OCI-LY7 (cell line): ENCODE measurements at regions not wholly inside any gene's neighbourhood (a gene's known extent, or its start where the extent isn't known, plus 50 kb on each side); places are given as distances from the start of the nearest gene placed in this dataset.

Source experiments
- BruUV-seq: library from RNA; stranded (reverse); fragments of 400-500 nt; replicated peaks from 2 replicates; lab custom pipeline; 2021; lab: Mats Ljungman, UMichigan
- CTCF ChIA-PET: fragments of 300-600 bp; sonication (Branson Sonifier 250); formaldehyde crosslinking; loops from one replicate; lab custom pipeline; 2022; ENCODE audit warnings: antibody characterized with exemption; ENCODE audit not compliant: unreplicated experiment; lab: Charles Lee
- POLR2A ChIA-PET: fragments of 300-600 bp; sonication (Branson Sonifier 250); formaldehyde crosslinking; loops from one replicate; lab custom pipeline; 2022; ENCODE audit warnings: antibody characterized with exemption; lab: Charles Lee
- DNase-seq: peaks from one replicate; pipeline ENCODE4 v3.0.0-alpha.2; 2015; ENCODE audit warnings: low spot score
- H2AFZ ChIP-seq: fragments of 200-600 bp; sonication (generic), shearing (Covaris generic); 2 replicates; pipeline ENCODE4 v1.6.1; 2014; ENCODE audit warnings: mild to moderate bottlenecking, antibody characterized with exemption, low read length, moderate library complexity
- H3K27ac ChIP-seq: fragments of 200-600 bp; sonication (generic); 2 replicates; pipeline ENCODE4 v1.5.1; 2014; ENCODE audit warnings: mixed run types, low read depth, mild to moderate bottlenecking, moderate library complexity, low read length, inconsistent platforms; ENCODE audit not compliant: poor library complexity, severe bottlenecking
- H3K36me3 ChIP-seq: fragments of 200-600 bp; sonication (generic); 2 replicates; pipeline ENCODE4 v1.6.1; 2014; ENCODE audit warnings: mild to moderate bottlenecking, antibody characterized with exemption, low read length, moderate library complexity, mixed read lengths; ENCODE audit not compliant: insufficient read depth
- H3K4me1 ChIP-seq: fragments of 200-600 bp; sonication (generic); 2 replicates; pipeline ENCODE4 v1.5.1; 2014; ENCODE audit warnings: mild to moderate bottlenecking, low read length; ENCODE audit not compliant: insufficient read depth, poor library complexity, severe bottlenecking
- H3K4me2 ChIP-seq: fragments of 200-600 bp; sonication (generic); 2 replicates; pipeline ENCODE4 v1.6.1; 2014; ENCODE audit warnings: mild to moderate bottlenecking, low read length
- H3K4me3 ChIP-seq: fragments of 200-600 bp; sonication (generic); 2 replicates; pipeline ENCODE4 v1.5.1; 2014; ENCODE audit warnings: mild to moderate bottlenecking, low read depth, low read length; ENCODE audit not compliant: poor library complexity, severe bottlenecking
- H3K79me2 ChIP-seq: fragments of 200-600 bp; sonication (generic); 2 replicates; pipeline ENCODE4 v1.6.1; 2016; ENCODE audit warnings: low read depth, mild to moderate bottlenecking, low read length, moderate library complexity, mixed read lengths; ENCODE audit not compliant: insufficient read depth
- H3K9me2 ChIP-seq: fragments of 200-600 bp; sonication (generic); 2 replicates; pipeline ENCODE4 v1.6.1; 2016; ENCODE audit warnings: mild to moderate bottlenecking, low read length, mixed read lengths; ENCODE audit not compliant: insufficient read depth
- H3K9me3 ChIP-seq: fragments of 200-600 bp; sonication (generic); 2 replicates; pipeline ENCODE4 v1.6.1; 2014; ENCODE audit warnings: mild to moderate bottlenecking, mixed run types, low read length, mixed read lengths
- H4K20me1 ChIP-seq: fragments of 200-600 bp; sonication (generic); 2 replicates; pipeline ENCODE4 v1.6.1; 2014; ENCODE audit warnings: mild to moderate bottlenecking, antibody characterized with exemption, low read length, moderate library complexity, mixed read lengths; ENCODE audit not compliant: insufficient read depth
- EZH2phosphoT487 ChIP-seq: fragments of 200-600 bp; sonication (generic); IDR thresholded peaks from 2 replicates; pipeline ENCODE4 v1.6.1; 2018; ENCODE audit warnings: low read depth, borderline replicate concordance, mild to moderate bottlenecking, mixed run types, antibody characterized with exemption, low read length, moderate library complexity, mixed read lengths
- intact Hi-C: fragments of 100-400 bp; cut with micrococcal nuclease; formaldehyde crosslinking; loops from one replicate; pipeline ENCODE4 v1.10.0; 2022; ENCODE audit not compliant: unreplicated experiment
- TF ChIP-seq, protein P1 (sequence below): fragments of 200-600 bp; sonication (generic); conservative IDR thresholded peaks from 2 replicates; pipeline ENCODE4 v1.5.1; 2014; ENCODE audit warnings: mild to moderate bottlenecking, antibody characterized with exemption, low read length, moderate library complexity, mixed read lengths

DNA sequence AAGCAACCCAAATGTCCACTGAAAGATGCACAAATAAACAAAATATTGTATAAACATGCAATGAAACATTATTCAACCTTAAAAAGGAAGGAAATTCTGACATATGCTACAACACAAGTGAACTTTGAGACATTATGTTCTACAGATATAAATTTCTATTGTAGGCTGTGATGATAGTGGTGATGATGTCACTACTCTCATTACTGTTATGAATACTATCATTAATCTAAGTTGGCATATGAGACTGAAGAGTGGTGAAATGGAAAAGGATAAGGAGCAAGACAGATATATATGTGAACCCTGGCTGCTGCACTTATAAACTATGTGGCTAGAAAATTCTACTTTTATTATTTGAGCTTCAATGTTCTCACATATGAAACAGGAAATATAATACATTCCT lies 360.2 kb downstream of the TFAP2A start:
- no TSS peak for BruUV-seq
- POLR2A ChIA-PET, result no interaction called here
- CTCF ChIA-PET, result no interaction called here
- H4K20me1 ChIP-seq, result no peaks in the 10 kb centered on the region
- no peaks in the 10 kb centered on the region for H3K9me3 ChIP-seq
- H3K27ac ChIP-seq, result no peak overlapping the region
- H3K79me2 ChIP-seq, result no peaks in the 10 kb centered on the region
- TF ChIP-seq, protein P1, sequence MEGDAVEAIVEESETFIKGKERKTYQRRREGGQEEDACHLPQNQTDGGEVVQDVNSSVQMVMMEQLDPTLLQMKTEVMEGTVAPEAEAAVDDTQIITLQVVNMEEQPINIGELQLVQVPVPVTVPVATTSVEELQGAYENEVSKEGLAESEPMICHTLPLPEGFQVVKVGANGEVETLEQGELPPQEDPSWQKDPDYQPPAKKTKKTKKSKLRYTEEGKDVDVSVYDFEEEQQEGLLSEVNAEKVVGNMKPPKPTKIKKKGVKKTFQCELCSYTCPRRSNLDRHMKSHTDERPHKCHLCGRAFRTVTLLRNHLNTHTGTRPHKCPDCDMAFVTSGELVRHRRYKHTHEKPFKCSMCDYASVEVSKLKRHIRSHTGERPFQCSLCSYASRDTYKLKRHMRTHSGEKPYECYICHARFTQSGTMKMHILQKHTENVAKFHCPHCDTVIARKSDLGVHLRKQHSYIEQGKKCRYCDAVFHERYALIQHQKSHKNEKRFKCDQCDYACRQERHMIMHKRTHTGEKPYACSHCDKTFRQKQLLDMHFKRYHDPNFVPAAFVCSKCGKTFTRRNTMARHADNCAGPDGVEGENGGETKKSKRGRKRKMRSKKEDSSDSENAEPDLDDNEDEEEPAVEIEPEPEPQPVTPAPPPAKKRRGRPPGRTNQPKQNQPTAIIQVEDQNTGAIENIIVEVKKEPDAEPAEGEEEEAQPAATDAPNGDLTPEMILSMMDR, result no peak
- H3K4me3 ChIP-seq, result no peak overlapping the region
- intact Hi-C loops, result no loop called here
- H3K4me2 ChIP-seq, result no peak overlapping the region
- H3K36me3 ChIP-seq, result no peaks in the 10 kb centered on the region
- no peak for DNase-seq
- H3K9me2 ChIP-seq, result no peaks in the 10 kb centered on the region
- no peaks in the 10 kb centered on the region for H3K4me1 ChIP-seq
- no peak overlapping the region for H2AFZ ChIP-seq

DNA sequence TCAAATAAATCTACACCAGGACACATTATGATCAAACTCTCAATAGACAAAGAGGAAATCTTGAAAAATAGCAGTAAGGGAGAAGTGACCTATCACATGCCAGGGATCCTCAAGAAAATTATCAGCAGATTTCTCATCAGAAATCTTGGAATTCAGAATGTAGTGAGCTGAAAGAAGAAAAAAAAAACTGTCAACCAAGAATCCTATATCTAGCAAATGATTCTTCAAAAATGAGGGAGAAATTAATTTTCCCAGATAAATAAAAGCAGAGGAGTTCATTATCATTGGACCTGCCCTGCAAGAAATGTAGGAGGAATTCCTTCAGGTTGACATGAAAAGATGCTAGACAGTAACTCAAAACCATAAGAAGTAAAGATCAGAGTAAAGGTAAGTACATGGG lies 363.6 kb downstream of the TFAP2A start:
- Histone ChIP-seq H3K9me2 (no peaks in the 10 kb centered on the region), H3K4me1 (no peaks in the 10 kb centered on the region), H3K4me2 (no peak overlapping the region), H3K4me3 (no peak overlapping the region), H3K79me2 (no peaks in the 10 kb centered on the region), H3K36me3 (no peaks in the 10 kb centered on the region), H2AFZ (no peak overlapping the region), H4K20me1 (no peaks in the 10 kb centered on the region), H3K27ac (no peak overlapping the region), H3K9me3 (no peaks in the 10 kb centered on the region)
- POLR2A ChIA-PET, result interaction anchor here (0.8 to 1.2 kb wide), 2 partner anchors 12 to 15 kb away, joined by 3 read pairs; no protein-coding TSS in a partner anchor
- no TSS peak for BruUV-seq
- TF ChIP-seq EZH2phosphoT487, result no peak
- TF ChIP-seq, protein P1, result no peak
- intact Hi-C loops, result no loop called here
- CTCF ChIA-PET, result no interaction called here
- DNase-seq, result no peak

DNA sequence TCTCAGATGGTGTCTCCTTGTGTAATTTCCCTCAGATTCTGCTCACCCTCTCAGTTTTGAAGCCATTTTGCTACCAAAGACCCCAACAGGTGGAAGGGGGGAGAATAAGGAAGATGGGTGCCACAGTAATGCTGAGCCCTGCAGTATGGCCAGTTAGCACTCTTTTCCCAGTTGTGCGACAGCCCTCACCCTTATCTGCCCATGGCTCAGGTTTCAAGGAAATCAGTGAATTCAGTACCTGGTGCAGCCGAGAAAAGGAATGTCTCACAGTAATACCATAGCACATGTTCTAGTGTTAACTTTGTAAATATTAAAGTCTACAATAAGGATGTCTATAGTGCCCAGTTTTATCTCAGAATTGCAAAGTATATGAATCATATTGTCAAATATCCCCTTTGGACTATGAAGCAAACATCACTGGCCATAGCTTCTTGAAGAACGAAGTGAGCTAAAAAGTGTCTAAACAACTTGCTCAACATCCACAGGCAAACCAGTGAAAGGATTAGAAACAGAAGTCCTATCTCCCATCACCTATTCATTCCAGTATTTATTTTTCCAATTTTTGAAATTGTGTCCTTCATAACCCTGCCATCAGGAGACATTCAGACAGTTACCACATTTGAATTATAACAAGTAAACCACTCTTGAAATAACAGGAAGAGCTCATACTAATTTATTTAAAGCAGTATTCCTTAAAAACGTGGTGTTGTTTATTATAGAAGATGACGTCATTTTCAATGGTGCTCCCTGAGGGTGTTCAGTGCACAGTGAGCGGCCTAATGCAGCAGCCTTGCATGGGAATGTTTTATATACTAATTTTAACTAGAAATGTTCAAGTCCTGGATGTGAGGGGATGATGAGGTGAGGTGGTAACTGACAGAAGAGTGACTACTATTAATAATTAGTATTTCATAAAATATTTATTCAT lies 366.2 kb downstream of the TFAP2A start:
- H3K27ac ChIP-seq, result no peak overlapping the region
- no peaks in the 10 kb centered on the region for H3K9me3 ChIP-seq
- ChIA-PET CTCF (no interaction called here), POLR2A (interaction anchor here (0.7 to 1.0 kb wide), 2 partner anchors 15 to 23 kb away, joined by 3 to 4 read pairs; no protein-coding TSS in a partner anchor)
- H3K4me3 ChIP-seq, result no peak overlapping the region
- no peak for DNase-seq
- no peaks in the 10 kb centered on the region for H3K9me2 ChIP-seq
- BruUV-seq, result no TSS peak
- TF ChIP-seq, protein P1, result no peak
- no peaks in the 10 kb centered on the region for H4K20me1 ChIP-seq
- H3K4me2 ChIP-seq, result no peak overlapping the region
- intact Hi-C loops, result no loop called here
- no peaks in the 10 kb centered on the region for H3K79me2 ChIP-seq
- no peak overlapping the region for H2AFZ ChIP-seq
- H3K4me1 ChIP-seq, result no peaks in the 10 kb centered on the region
- no peaks in the 10 kb centered on the region for H3K36me3 ChIP-seq
